Osteocyte (in vitro differentiated cells): ENCODE measurements at regions not wholly inside any gene's neighbourhood (a gene's known extent, or its start where the extent isn't known, plus 50 kb on each side); places are given as distances from the start of the nearest gene placed in this dataset.

ENCODE experiments used
- DNase-seq: peaks from one replicate; pipeline ENCODE4 v3.0.0; 2021; ENCODE audit warnings: mixed read lengths; ENCODE audit not compliant: unreplicated experiment; ENCODE audit errors: extremely low spot score
- H3K27ac Mint-ChIP-seq: one replicate; pipeline ENCODE4 v1.8.0; 2021; ENCODE audit warnings: mild to moderate bottlenecking, mixed read lengths; ENCODE audit not compliant: unreplicated experiment
- H3K27me3 Mint-ChIP-seq: one replicate; pipeline ENCODE4 v1.8.0; 2021; ENCODE audit warnings: mixed read lengths; ENCODE audit not compliant: unreplicated experiment
- H3K36me3 Mint-ChIP-seq: one replicate; pipeline ENCODE4 v1.8.0; 2021; ENCODE audit warnings: mixed read lengths; ENCODE audit not compliant: unreplicated experiment
- H3K4me1 Mint-ChIP-seq: one replicate; pipeline ENCODE4 v1.8.0; 2021; ENCODE audit warnings: mixed read lengths; ENCODE audit not compliant: unreplicated experiment
- H3K4me3 Mint-ChIP-seq: one replicate; pipeline ENCODE4 v1.8.0; 2021; ENCODE audit warnings: mild to moderate bottlenecking, moderate library complexity, mixed read lengths; ENCODE audit not compliant: unreplicated experiment
- H3K9me3 Mint-ChIP-seq: one replicate; pipeline ENCODE4 v1.8.0; 2021; ENCODE audit warnings: mixed read lengths; ENCODE audit not compliant: unreplicated experiment
- TF ChIP-seq, protein P1 (sequence below): fragments of 200-600 bp; sonication (generic); IDR thresholded peaks from 2 replicates; pipeline ENCODE4 v1.5.0; 2021; ENCODE audit warnings: antibody characterized with exemption, mild to moderate bottlenecking, moderate library complexity

DNA sequence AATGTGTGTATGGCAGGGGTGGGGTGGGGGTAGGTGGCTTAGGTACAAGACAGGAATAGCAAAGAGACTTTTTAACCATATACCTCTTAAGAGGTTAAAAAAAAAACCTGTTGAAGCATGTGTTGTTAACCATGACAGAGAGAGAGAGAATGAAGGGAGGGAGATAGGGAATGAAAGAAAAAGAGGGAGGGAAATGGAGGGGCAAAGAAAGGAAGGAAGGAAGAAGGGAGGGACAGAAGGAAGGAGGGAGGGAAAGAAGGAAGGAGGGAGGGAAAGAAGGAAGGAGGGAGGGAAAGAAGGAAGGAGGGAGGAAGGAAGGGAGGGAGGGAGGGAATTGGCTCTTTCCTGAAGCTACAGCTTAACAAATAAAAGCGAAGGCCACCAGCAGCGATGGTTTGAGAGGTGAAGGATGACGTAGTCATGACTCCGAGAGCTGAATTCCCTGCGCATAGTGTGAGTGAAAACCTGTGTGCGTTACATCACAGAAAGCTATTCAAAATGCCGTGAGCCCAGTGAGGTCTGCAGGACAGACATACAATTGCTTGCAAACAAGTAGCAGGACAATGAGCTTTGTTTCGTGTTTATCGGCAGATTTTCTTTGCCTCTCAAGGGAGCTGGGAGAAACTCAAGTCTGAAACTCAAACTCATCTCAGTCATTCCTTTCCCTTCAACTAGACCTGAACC is 88.6 kb upstream of the NEDD9 start:
- TF ChIP-seq, protein P1, sequence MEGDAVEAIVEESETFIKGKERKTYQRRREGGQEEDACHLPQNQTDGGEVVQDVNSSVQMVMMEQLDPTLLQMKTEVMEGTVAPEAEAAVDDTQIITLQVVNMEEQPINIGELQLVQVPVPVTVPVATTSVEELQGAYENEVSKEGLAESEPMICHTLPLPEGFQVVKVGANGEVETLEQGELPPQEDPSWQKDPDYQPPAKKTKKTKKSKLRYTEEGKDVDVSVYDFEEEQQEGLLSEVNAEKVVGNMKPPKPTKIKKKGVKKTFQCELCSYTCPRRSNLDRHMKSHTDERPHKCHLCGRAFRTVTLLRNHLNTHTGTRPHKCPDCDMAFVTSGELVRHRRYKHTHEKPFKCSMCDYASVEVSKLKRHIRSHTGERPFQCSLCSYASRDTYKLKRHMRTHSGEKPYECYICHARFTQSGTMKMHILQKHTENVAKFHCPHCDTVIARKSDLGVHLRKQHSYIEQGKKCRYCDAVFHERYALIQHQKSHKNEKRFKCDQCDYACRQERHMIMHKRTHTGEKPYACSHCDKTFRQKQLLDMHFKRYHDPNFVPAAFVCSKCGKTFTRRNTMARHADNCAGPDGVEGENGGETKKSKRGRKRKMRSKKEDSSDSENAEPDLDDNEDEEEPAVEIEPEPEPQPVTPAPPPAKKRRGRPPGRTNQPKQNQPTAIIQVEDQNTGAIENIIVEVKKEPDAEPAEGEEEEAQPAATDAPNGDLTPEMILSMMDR, result no peak
- DNase-seq, result no peak
- Mint-ChIP-seq H3K4me1 (peaks cover 41% of the 10 kb centered on the region), H3K4me3 (no peak overlapping the region), H3K27ac (no peak overlapping the region), H3K36me3 (no peaks in the 10 kb centered on the region), H3K27me3 (no peaks in the 10 kb centered on the region), H3K9me3 (no peaks in the 10 kb centered on the region)

DNA sequence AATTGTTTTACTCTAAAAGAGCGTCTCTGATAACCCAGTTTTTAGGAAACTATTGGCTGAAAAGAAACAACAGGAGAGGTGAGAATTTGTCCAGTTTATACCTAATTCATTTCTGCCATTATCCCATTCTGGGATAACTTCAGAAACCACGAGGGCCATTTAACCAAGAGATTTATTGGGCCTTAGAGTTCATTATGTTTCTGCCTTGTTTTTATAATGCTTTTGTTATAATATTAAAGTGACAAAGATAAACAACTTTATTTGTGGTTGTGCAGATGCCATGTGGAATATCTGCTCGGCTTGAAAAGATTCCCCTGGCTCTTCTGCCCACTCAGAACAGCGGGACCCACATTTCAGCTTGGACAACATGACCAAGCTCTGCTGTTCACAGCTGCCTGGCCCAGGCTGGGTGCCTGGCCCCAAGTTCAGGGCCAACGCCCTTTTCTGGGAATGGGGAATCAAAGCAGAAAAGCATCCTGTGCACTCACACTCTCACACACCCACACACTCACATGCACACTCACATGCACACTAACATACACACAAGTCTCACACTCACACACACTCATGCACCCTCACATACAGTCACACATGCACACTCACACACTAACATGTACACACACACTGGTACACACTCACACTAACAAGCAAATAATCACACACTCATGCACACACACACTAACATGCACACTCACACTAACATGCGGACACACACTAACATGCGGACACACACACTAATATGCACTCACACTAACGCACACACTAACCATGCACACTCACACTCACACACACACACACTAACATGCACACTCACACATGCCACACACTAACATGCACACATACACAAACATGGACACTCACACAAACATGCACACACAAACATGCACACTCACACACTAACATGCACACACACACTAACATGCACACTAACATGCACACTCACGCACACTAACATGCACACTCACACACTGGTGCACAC is 86.7 kb upstream of the NEDD9 start:
- Mint-ChIP-seq H3K36me3 (no peaks in the 10 kb centered on the region), H3K27me3 (no peaks in the 10 kb centered on the region), H3K4me3 (no peak overlapping the region), H3K9me3 (no peaks in the 10 kb centered on the region), H3K27ac (peak overlapping the region; percentile 93), H3K4me1 (peaks cover 39% of the 10 kb centered on the region)
- no peak for DNase-seq
- TF ChIP-seq, protein P1, result no peak

DNA sequence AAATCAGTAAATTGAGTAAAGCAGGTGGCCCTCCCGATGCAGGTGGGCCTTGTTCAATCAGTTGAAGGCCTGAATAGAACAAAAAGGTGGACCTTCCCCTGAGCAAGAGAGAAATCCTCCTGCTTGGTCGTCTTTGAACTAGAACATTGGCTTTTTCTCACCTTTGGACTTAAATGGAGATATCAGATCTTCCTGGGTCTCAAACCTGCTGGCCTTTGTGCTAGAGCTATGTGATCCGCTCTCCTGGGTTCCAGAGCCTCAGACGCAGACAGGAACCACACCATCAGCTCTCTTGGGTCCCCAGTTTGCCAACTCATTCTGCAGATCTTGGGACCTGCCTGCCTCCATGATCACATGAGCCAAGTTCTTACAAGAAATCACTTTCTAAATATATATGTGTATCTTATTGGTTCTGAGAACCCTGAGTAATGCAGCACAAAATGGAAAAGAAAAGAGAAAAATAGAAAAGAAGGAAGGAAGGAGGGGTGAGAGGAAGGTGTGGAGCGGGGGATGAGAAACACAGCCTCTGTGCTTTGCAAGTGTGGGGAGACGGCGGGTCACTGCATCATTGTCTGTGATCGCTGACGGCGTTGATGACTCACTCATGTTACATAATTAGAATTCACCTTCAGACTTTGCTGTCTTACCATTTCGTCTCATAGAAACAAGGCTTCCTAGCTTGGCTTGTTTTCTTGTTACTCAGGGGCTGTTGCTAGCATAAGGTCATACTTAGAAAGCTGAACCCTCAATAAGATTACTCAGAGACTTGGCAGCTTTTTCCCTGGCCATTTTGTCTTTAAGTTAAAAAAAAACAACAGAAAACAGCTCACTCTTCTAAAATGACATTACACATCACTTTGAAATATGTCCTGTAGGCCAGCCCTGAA is 85.7 kb upstream of the NEDD9 start:
- peak overlapping the region; percentile 11 for H3K4me3 Mint-ChIP-seq
- TF ChIP-seq, protein P1, result no peak
- no peak for DNase-seq
- no peaks in the 10 kb centered on the region for H3K36me3 Mint-ChIP-seq
- H3K27ac Mint-ChIP-seq, result peak overlapping the region; percentile 93
- peaks cover 3% of the 10 kb centered on the region for H3K9me3 Mint-ChIP-seq
- no peaks in the 10 kb centered on the region for H3K27me3 Mint-ChIP-seq
- H3K4me1 Mint-ChIP-seq, result peaks cover 38% of the 10 kb centered on the region

DNA sequence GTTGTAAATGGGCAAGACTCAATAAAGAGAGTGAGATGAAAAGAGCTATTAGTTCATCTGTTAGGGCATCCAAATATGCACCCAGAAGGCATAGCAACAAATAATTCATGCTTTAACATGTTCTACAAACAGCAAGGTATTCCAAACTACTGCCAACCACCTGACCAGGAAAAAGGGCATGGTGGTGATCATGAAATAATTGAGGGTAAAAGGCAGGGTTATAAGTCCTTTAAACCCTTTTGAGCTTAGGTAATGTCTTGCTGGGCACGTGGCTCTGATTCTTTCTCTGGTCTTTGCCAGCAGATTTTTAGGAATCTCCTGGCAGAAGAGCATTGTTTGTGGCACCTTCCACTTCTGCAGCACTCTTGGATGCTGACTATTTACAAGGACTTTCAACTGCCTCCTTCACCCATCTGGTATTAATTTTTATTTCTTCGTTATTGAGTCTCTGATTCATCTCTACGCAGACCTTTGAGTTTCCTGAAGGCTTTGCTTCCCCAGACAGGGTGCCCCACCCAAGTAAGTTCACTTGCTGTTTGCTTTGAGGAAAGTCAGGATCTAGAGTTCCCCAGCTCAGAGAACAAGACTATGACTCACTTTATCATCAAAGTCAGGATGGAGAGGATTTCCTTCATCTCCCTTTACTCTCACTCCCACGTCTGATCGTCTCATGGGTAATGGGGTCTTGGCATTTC is 83.4 kb upstream of the NEDD9 start:
- no peak for DNase-seq
- Mint-ChIP-seq H3K27ac (peak overlapping the region; percentile 93), H3K4me3 (no peak overlapping the region), H3K9me3 (peaks cover 6% of the 10 kb centered on the region), H3K36me3 (no peaks in the 10 kb centered on the region), H3K4me1 (peaks cover 38% of the 10 kb centered on the region), H3K27me3 (no peaks in the 10 kb centered on the region)
- TF ChIP-seq, protein P1, result no peak
